Heart right ventricle (tissue), 16 donors: ENCODE measurements at regions not wholly inside any gene's neighbourhood (a gene's known extent, or its start where the extent isn't known, plus 50 kb on each side); places are given as distances from the start of the nearest gene placed in this dataset.

Source experiments
- ATAC-seq, 8 donors: fragments of 200-7000 bp; cut with Tn5 transposase; one replicate each; pipeline ENCODE4 v1.9.1; 2020; ENCODE audit warnings: mild to moderate bottlenecking in 8 of 8, moderate library complexity in 8 of 8, moderate number of reproducible peaks in 1 of 8
- DNase-seq, 2 donors: peaks; one replicate each; pipeline ENCODE4 v3.0.0-alpha.2; 2020
- H3K27ac ChIP-seq, 10 donors: fragments of 200-600 bp; sonication (generic) in 2 of 10; one replicate each; pipeline versions ENCODE4 v1.5.0 to v1.8.0; 2020 to 2022; ENCODE audit warnings: mild to moderate bottlenecking in 3 of 10
- H3K27me3 ChIP-seq, 7 donors: fragments of 200-600 bp; one replicate each; pipeline ENCODE4 v1.8.0; 2021 to 2022; ENCODE audit warnings: mild to moderate bottlenecking in 2 of 7
- H3K36me3 ChIP-seq, 9 donors: fragments of 200-600 bp; sonication (generic) in 1 of 9; one replicate each; pipeline versions ENCODE4 v1.5.0 to v1.8.0; 2020 to 2022; ENCODE audit warnings: mild to moderate bottlenecking in 2 of 9
- H3K4me1 ChIP-seq, 9 donors: fragments of 200-600 bp; sonication (generic) in 1 of 9; one replicate each; pipeline versions ENCODE4 v1.5.0 to v1.8.0; 2020 to 2022; ENCODE audit warnings: mild to moderate bottlenecking in 4 of 9
- H3K4me3 ChIP-seq, 10 donors: fragments of 200-600 bp; sonication (generic) in 2 of 10; one replicate each; pipeline versions ENCODE4 v1.5.0 to v1.8.0; 2020 to 2022; ENCODE audit warnings: mild to moderate bottlenecking in 7 of 10, moderate library complexity in 2 of 10
- H3K9me3 ChIP-seq, 11 donors: fragments of 200-600 bp in 10 of 11; sonication (generic) in 2 of 11; one replicate each; pipeline versions ENCODE4 v1.5.0 to v1.8.0; 2013 to 2022; ENCODE audit warnings: mild to moderate bottlenecking in 2 of 11, control low read depth in 1 of 11, moderate library complexity in 1 of 11
- CTCF ChIP-seq, 9 donors: fragments of 200-600 bp; sonication (generic) in 2 of 9; IDR thresholded peaks; one replicate each; pipeline versions ENCODE4 v1.5.0 to v1.8.0; 2021 to 2022; ENCODE audit warnings: antibody characterized with exemption in 9 of 9, mild to moderate bottlenecking in 5 of 9, moderate library complexity in 1 of 9
- WGBS, 2 donors: extraction: QIAGEN DNeasy Blood & Tissue Kit; methylation state at CpG; one replicate each; pipeline ENCODE4 v1.1.7; 2013; ENCODE audit warnings: inconsistent platforms in 1 of 2; 5-methylcytosine and 5-hydroxymethylcytosine counted together
- intact Hi-C, 10 donors: fragments of 100-400 bp; cut with DNase I; formaldehyde crosslinking; loops; one replicate each; pipeline versions ENCODE4 v1.11.1 to v1.14.2; 2022
- donor health status: Arrhythmogenic right ventricular cardiomyopathy.
- donor health status: ischemic (EF 13 %, LVEDD 7.1; RV severe dilation, severe dysfunction).
- donor health status: healthy with polysubstance abuse.
- donor health status: DM: no; HTN: yes; CAD: no.
- donor health status: DM: no; HTN: no; CAD: no.
- donor health status: ischemic (EF 25% LVEDD 6.9; RV normal size, moderate dysfunction).
- donor health status: ischemic (EF 25% LVEDD 5.7; RV mildly dilated, moderate dysfunction).
- donor health status: healthy.
- donor health status: DM: yes; HTN: yes; CAD: no.
- donor health status: Ischemic cardiomyopathy.
- donor health status: ischemic (EF 35%, LVEDD 5.7; RV mildly dilated, moderate dysfunction).
- donor health status: nonischemic (EF 11% LVEDD 7.7; RV severe dilation, severe dysfunction).
- donor health status: DM: yes; HTN: yes; CAD: no.
- donor health status: PGD.
- donor health status: ischemic (EF 29% LVEDD 5.4; RV normal size, mild dysfunction).
- donor health status: nonischemic (EF 23%, LVEDD 6.1; RV moderate dilation, normal function).

DNA sequence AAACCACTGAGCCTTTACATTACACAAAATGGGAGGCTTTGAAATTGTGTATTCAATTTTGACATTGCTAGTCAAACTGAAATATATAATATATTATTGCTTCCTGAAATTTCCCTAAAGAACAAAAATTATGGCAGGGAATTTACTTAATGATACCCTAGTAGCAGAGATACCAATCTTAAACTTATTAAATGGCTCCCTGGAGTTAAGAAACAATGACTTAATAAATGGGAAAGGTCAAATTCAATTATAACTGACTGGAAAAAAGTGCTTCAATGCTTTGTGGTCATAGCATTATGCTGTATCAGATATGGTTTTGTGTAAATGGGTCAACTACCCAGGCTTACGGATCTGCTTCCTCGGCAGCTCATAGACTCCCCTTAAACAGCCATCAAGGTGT is 244.1 kb downstream of the CNTN3 start:
- no peak for DNase-seq
- TF ChIP-seq CTCF (IDR thresholded peaks at IDR 0.05), result no peak

GRCh38 chr3:74366331-74366730 is 248.1 kb downstream of the CNTN3 start:
- no peak overlapping the region for H3K27ac ChIP-seq
- ATAC-seq, result no peak
- WGBS, 2 donors, result 86 to 91% methylated on average over 1 of the region's 1 CpG
- H3K4me3 ChIP-seq, result no peak overlapping the region
- DNase-seq, result no peak
- H3K36me3 ChIP-seq, result no peaks in the 10 kb centered on the region
- H3K27me3 ChIP-seq, result no peaks in the 10 kb centered on the region
- intact Hi-C loops, result no loop called here
- no peaks in the 10 kb centered on the region for H3K9me3 ChIP-seq
- TF ChIP-seq CTCF (IDR thresholded peaks at IDR 0.05), result no peak
- H3K4me1 ChIP-seq, result no peaks in the 10 kb centered on the region

More for the DNA sequence above, 244.1 kb downstream of the CNTN3 start:
- Histone ChIP-seq H3K36me3 (no peaks in the 10 kb centered on the region), H3K9me3 (no peaks in the 10 kb centered on the region), H3K27me3 (no peaks in the 10 kb centered on the region), H3K27ac (no peak overlapping the region), H3K4me3 (no peak overlapping the region), H3K4me1 (no peaks in the 10 kb centered on the region)
- 91 to 95% methylated on average over 2 of the region's 2 CpGs for WGBS, 2 donors
- ATAC-seq, result no peak
- intact Hi-C loops, result no loop called here

DNA sequence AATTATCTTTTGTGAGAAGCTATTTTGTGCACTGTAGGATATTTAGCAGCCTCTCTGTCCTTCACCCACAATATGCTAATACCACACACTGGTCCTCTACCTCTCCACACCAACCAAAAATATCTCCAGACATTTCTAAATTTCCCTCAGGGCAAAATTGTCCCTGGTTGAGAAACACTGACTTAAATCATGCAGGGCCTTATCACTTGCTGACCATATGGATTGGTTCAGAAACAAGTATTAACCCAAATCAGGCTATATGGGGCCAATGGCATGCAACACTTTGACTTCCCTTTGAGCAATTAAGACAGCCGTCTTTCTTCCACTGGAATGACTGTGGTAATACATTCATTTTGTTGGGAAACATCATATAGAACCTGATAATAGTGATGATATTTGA is 251.1 kb downstream of the CNTN3 start:
- WGBS, 2 donors, result 59 to 72% methylated on average over 1 of the region's 1 CpG
- no peak for ATAC-seq

DNA sequence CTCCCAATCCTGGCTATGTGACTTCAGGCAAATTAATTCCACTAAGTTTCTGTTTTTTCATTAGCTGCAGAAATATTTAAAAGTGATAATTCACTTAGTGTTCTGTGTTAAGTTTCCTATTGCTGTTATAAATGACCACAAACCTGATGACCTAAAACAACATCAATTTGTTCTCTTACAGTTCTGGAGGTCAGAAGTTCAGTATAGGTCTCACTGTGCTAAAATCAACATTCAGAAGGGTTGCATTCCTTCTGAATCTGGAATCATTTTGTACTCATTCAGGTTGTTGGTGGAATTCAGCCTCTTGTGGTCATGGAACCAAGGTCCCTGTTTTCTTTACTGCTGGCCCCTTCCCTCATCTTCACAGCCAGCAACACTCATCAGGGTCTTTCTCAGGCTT is 254.1 kb downstream of the CNTN3 start:
- intact Hi-C loops, result no loop called here
- Histone ChIP-seq H3K27ac (no peak overlapping the region), H3K9me3 (no peaks in the 10 kb centered on the region), H3K4me3 (no peak overlapping the region), H3K27me3 (no peaks in the 10 kb centered on the region), H3K36me3 (no peaks in the 10 kb centered on the region), H3K4me1 (no peaks in the 10 kb centered on the region)
- DNase-seq (no peak), ATAC-seq (no peak)
- TF ChIP-seq CTCF (IDR thresholded peaks at IDR 0.05), result no peak

More for the DNA sequence above, 251.1 kb downstream of the CNTN3 start:
- intact Hi-C loops, result no loop called here
- Histone ChIP-seq H3K9me3 (no peaks in the 10 kb centered on the region), H3K4me3 (no peak overlapping the region), H3K27ac (no peak overlapping the region), H3K36me3 (no peaks in the 10 kb centered on the region), H3K4me1 (no peaks in the 10 kb centered on the region), H3K27me3 (no peaks in the 10 kb centered on the region)
- TF ChIP-seq CTCF (IDR thresholded peaks at IDR 0.05), result no peak
- DNase-seq, result no peak

DNA sequence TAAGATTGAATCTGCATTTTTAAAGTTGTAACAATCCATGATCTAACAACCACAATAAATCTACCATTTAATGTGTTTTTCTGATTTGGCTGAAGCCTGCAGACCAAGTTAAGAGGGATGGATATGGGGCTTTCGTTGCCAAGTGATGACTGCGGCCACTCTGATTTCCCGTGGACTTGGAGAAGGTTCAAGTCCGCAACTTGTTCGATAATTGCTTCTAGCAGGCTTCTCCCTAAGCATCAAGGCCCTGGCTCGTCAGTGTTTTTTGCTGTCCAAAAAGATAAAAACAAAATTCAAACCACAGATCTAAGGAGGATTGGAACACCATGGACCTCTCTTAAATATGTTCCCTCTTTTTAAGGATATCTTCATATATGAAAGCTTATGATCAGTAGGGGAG is 256.6 kb downstream of the CNTN3 start:
- H3K27me3 ChIP-seq, result no peaks in the 10 kb centered on the region
- H3K4me1 ChIP-seq, result no peaks in the 10 kb centered on the region
- H3K27ac ChIP-seq, result no peak overlapping the region
- DNase-seq (no peak), ATAC-seq (no peak)
- TF ChIP-seq CTCF (IDR thresholded peaks at IDR 0.05), result no peak
- WGBS, 2 donors, result 66 to 73% methylated on average over 6 of the region's 6 CpGs
- H3K36me3 ChIP-seq, result no peaks in the 10 kb centered on the region
- intact Hi-C loops, result no loop called here
- no peak overlapping the region for H3K4me3 ChIP-seq
- H3K9me3 ChIP-seq, result no peaks in the 10 kb centered on the region
